GM12878 (cell line): ENCODE measurements at regions not wholly inside any gene's neighbourhood (a gene's known extent, or its start where the extent isn't known, plus 50 kb on each side); places are given as distances from the start of the nearest gene placed in this dataset.
"Not testable (repeated sequence)": the region's sequence is repeated elsewhere in the genome, so short reads cannot be mapped to it uniquely, and the experiment has no call there.

Experiments
- ATAC-seq: fragments of 200-7000 bp; cut with Tn5 transposase; 3 replicates; pipeline ENCODE4 v1.9.1; 2020; ENCODE audit warnings: mild to moderate bottlenecking, moderate library complexity
- BruUV-seq: library from RNA; stranded (reverse); fragments of 400-500 nt; replicated peaks from 2 replicates; lab custom pipeline; 2021; lab: Mats Ljungman, UMichigan
- CTCF ChIA-PET: fragments of 300-600 bp; sonication (Branson Sonifier 250); formaldehyde crosslinking; extraction: SDS; loops from one replicate; lab custom pipeline; 2021; ENCODE audit warnings: inconsistent platforms; lab: Yijun Ruan, JAX
- POLR2A ChIA-PET: fragments of 350-600 bp; formaldehyde crosslinking; extraction: SDS; loops from one replicate; lab custom pipeline; 2021; ENCODE audit warnings: inconsistent platforms; lab: Charles Lee
- RAD21 ChIA-PET: fragments of 300-600 bp; sonication (Branson Sonifier 250); formaldehyde crosslinking; loops from one replicate; lab custom pipeline; 2023; ENCODE audit warnings: antibody characterized with exemption; ENCODE audit not compliant: unreplicated experiment; lab: Charles Lee
- SMC1A ChIA-PET: fragments of 300-600 bp; sonication (Branson Sonifier 250); formaldehyde crosslinking; loops from one replicate; lab custom pipeline; 2023; ENCODE audit not compliant: unreplicated experiment, uncharacterized antibody; lab: Charles Lee
- DNase-seq: peaks from one replicate; pipeline ENCODE4 v3.0.0-alpha.2; 2011; ENCODE audit warnings: low read depth, low spot score
- FAIRE-seq: peaks from 3 replicates; lab custom pipeline; 2011; peaks lifted over from hg19 to GRCh38; lab: Jason Lieb, UNC
- H2AFZ ChIP-seq: 2 replicates; pipeline ENCODE4 v1.6.0; 2011; ENCODE audit warnings: low read depth, low read length, control low read depth; ENCODE audit not compliant: control insufficient read depth
- H3K27ac ChIP-seq: 2 replicates; pipeline ENCODE4 v1.5.1; 2011; ENCODE audit warnings: control low read depth; ENCODE audit not compliant: control insufficient read depth, insufficient read depth
- H3K27me3 ChIP-seq, 2 experiments: replicated peaks in 1 of 2; 2 replicates each; pipeline versions ENCODE4 v1.6.0 to v1.6.1; 2011; ENCODE audit warnings: low read length in 1 of 2; ENCODE audit not compliant: control insufficient read depth in 2 of 2, insufficient read depth in 2 of 2
- H3K36me3 ChIP-seq, 2 experiments: 2 replicates each; pipeline ENCODE4 v1.5.1; 2011; ENCODE audit warnings: low read length in 1 of 2; ENCODE audit not compliant: control insufficient read depth in 2 of 2, insufficient read depth in 2 of 2
- H3K4me1 ChIP-seq: 2 replicates; pipeline ENCODE4 v1.6.1; 2011; ENCODE audit warnings: mild to moderate bottlenecking, low read length, moderate library complexity, mixed read lengths; ENCODE audit not compliant: control insufficient read depth, insufficient read depth
- H3K4me2 ChIP-seq: 2 replicates; pipeline ENCODE4 v1.6.0; 2011; ENCODE audit warnings: control low read depth; ENCODE audit not compliant: control insufficient read depth, insufficient read depth
- H3K4me3 ChIP-seq: fragments of 200-600 bp; sonication (generic); 2 replicates; pipeline ENCODE4 v1.5.1; 2016
- H3K79me2 ChIP-seq: 2 replicates; pipeline ENCODE4 v1.6.0; 2011; ENCODE audit warnings: low read length; ENCODE audit not compliant: control insufficient read depth, insufficient read depth
- H3K9ac ChIP-seq: 2 replicates; pipeline ENCODE4 v1.8.0; 2011; ENCODE audit warnings: low read length, control low read depth, mixed read lengths; ENCODE audit not compliant: control insufficient read depth, insufficient read depth
- H3K9me3 ChIP-seq: replicated peaks from 3 replicates; pipeline ENCODE4 v1.5.1; 2011; ENCODE audit warnings: mild to moderate bottlenecking, low read length; ENCODE audit not compliant: control insufficient read depth, insufficient read depth
- H4K20me1 ChIP-seq: 2 replicates; pipeline ENCODE4 v1.6.0; 2011; ENCODE audit not compliant: control insufficient read depth, insufficient read depth
- CHD4 ChIP-seq: fragments of 200-600 bp; sonication (generic); IDR thresholded peaks from 2 replicates; pipeline ENCODE4 v1.6.1; 2016; ENCODE audit warnings: mild to moderate bottlenecking
- E2F8 ChIP-seq: fragments of 450-650 bp; IDR thresholded peaks from 2 replicates; pipeline ENCODE4 v1.6.1; 2018; ENCODE audit warnings: mild to moderate bottlenecking, low read depth, moderate library complexity; ENCODE audit not compliant: partially characterized antibody
- EP300 ChIP-seq, 2 experiments: fragments of 150-350 bp in 1 of 2; IDR thresholded peaks; 2 replicates each; pipeline ENCODE4 v1.6.1; 2011 to 2012; ENCODE audit warnings: low read depth in 2 of 2, low read length in 2 of 2, borderline replicate concordance in 1 of 2, improper control_type of control experiment in 1 of 2, inconsistent platforms in 1 of 2; ENCODE audit not compliant: control insufficient read depth in 1 of 2
- IKZF1 ChIP-seq: fragments of 450-650 bp; conservative IDR thresholded peaks from 2 replicates; pipeline ENCODE4 v1.6.1; 2017; ENCODE audit warnings: antibody characterized with exemption, mild to moderate bottlenecking
- MYB ChIP-seq: fragments of 150-350 bp; IDR thresholded peaks from 2 replicates; pipeline ENCODE4 v1.6.1; 2014; ENCODE audit warnings: mild to moderate bottlenecking, low read depth, low read length, borderline replicate concordance
- PBX3 ChIP-seq: IDR thresholded peaks from 2 replicates; pipeline ENCODE4 v1.6.1; 2011; ENCODE audit warnings: mild to moderate bottlenecking, low read depth, low read length, moderate library complexity; ENCODE audit not compliant: insufficient replicate concordance
- POLR2AphosphoS5 ChIP-seq: IDR thresholded peaks from 2 replicates; pipeline ENCODE4 v1.6.1; 2011; ENCODE audit warnings: mild to moderate bottlenecking, low read length, inconsistent platforms
- RAD51 ChIP-seq: fragments of 450-650 bp; IDR thresholded peaks from 2 replicates; pipeline ENCODE4 v1.6.1; 2016; ENCODE audit warnings: moderate library complexity, mild to moderate bottlenecking, inconsistent platforms
- RBBP5 ChIP-seq: fragments of 200-600 bp; sonication (generic); conservative IDR thresholded peaks from 2 replicates; pipeline ENCODE4 v1.6.1; 2016
- SKIL ChIP-seq: fragments of 450-650 bp; IDR thresholded peaks from 2 replicates; pipeline ENCODE4 v1.6.1; 2017; ENCODE audit warnings: mild to moderate bottlenecking, low read depth, inconsistent platforms; ENCODE audit not compliant: poor library complexity, severe bottlenecking
- SPI1 ChIP-seq: IDR thresholded peaks from 2 replicates; pipeline ENCODE4 v1.6.1; 2011; ENCODE audit warnings: low read depth, mild to moderate bottlenecking, low read length, moderate library complexity, borderline replicate concordance; ENCODE audit not compliant: insufficient read depth
- WGBS: methylation state at CpG from one replicate; pipeline ENCODE4 v1.1.6; 2016; ENCODE audit warnings: low lambda C conversion rate; ENCODE audit not compliant: insufficient replicate concordance, insufficient coverage; ENCODE audit errors: missing lambda C conversion rate; 5-methylcytosine and 5-hydroxymethylcytosine counted together
- in situ Hi-C: fragments of 300-500 bp; cut with MboI; formaldehyde crosslinking; loops from 9 replicates; pipeline ENCODE4 v1.14.3; 2018; ENCODE audit warnings: mixed read lengths
- intact Hi-C: fragments of 100-400 bp; cut with micrococcal nuclease; formaldehyde crosslinking; loops from one replicate; pipeline ENCODE4 v1.14.2; 2022; ENCODE audit not compliant: unreplicated experiment

GRCh38 chr6:4334158-4334740, 198.9 kb upstream of the ECI2 start:
- DNase-seq, H3K79me2 ChIP-seq, ATAC-seq, H3K4me2 ChIP-seq, H2AFZ ChIP-seq, CTCF ChIA-PET, RAD21 ChIA-PET, H4K20me1 ChIP-seq, SMC1A ChIA-PET, H3K9me3 ChIP-seq, H3K27me3 ChIP-seq, H3K4me1 ChIP-seq, POLR2A ChIA-PET, intact Hi-C loops, H3K27ac ChIP-seq, FAIRE-seq, H3K4me3 ChIP-seq, BruUV-seq, H3K9ac ChIP-seq, H3K36me3 ChIP-seq, in situ Hi-C loops: not testable (repeated sequence)
- WGBS: 65% methylated on average over 23 of the region's 24 CpGs

- ChIA-PET SMC1A (no interaction called here), POLR2A (no interaction called here), CTCF (no interaction called here), RAD21 (no interaction called here)
- Histone ChIP-seq H3K9ac (no peak overlapping the region), H3K27ac (no peak overlapping the region), H2AFZ (no peak overlapping the region), H3K36me3 (no peaks in the 10 kb centered on the region), H4K20me1 (no peaks in the 10 kb centered on the region), H3K4me2 (no peak overlapping the region), H3K4me1 (no peaks in the 10 kb centered on the region), H3K4me3 (no peak overlapping the region), H3K27me3 (no peaks in the 10 kb centered on the region), H3K9me3 (no peaks in the 10 kb centered on the region; the same call in 2 of the 3 replicates), H3K79me2 (no peaks in the 10 kb centered on the region)
- DNase-seq (no peak), FAIRE-seq (no peak), ATAC-seq (no peak)
- intact Hi-C loops: no loop called here
- in situ Hi-C loops: no loop called here
- no TSS peak for BruUV-seq
- WGBS: 0% methylated on average over 1 of the region's 1 CpG
- no peak for TF ChIP-seq E2F8
- TF ChIP-seq EP300 (IDR thresholded peaks at IDR 0.05; ENCODE audit: borderline replicate concordance in 1 of 2, control insufficient read depth in 1 of 2, low read depth in 2 of 2, low read length in 2 of 2): no peak
- no peak for TF ChIP-seq IKZF1
- TF ChIP-seq SKIL: no peak
- no peak for TF ChIP-seq CHD4
- TF ChIP-seq MYB: no peak
- TF ChIP-seq SPI1: no peak
- no peak for TF ChIP-seq RAD51
- TF ChIP-seq PBX3: no peak
- no peak for TF ChIP-seq POLR2AphosphoS5
- no peak for TF ChIP-seq RBBP5
These were observed 192.5 kb upstream of the ECI2 start for GRCh38 chr6:4327841-4328240.
